Keratinocyte (primary cell): ENCODE measurements at regions not wholly inside any gene's neighbourhood (a gene's known extent, or its start where the extent isn't known, plus 50 kb on each side); places are given as distances from the start of the nearest gene placed in this dataset.

Experiments used
- DNase-seq: peaks from one replicate; pipeline ENCODE4 v3.0.0-alpha.2; 2011; ENCODE audit warnings: low read depth, missing footprints, low spot score
- FAIRE-seq: peaks from 2 replicates; lab custom pipeline; 2011; peaks lifted over from hg19 to GRCh38; lab: Jason Lieb, UNC
- H2AFZ ChIP-seq: 2 replicates; pipeline ENCODE4 v1.6.0; 2012; ENCODE audit warnings: low read length, control low read depth, inconsistent platforms; ENCODE audit not compliant: control insufficient read depth
- H3K27ac ChIP-seq: 2 replicates; pipeline ENCODE4 v1.5.1; 2011; ENCODE audit warnings: low read length; ENCODE audit not compliant: control insufficient read depth, insufficient read depth
- H3K27me3 ChIP-seq: 3 replicates; pipeline ENCODE4 v1.6.0; 2011; ENCODE audit warnings: low read length; ENCODE audit not compliant: control insufficient read depth, insufficient read depth; ENCODE audit errors: extremely low read depth
- H3K36me3 ChIP-seq, 2 experiments: 2 replicates in 1 of 2; 3 replicates in 1 of 2; pipeline ENCODE4 v1.5.1; 2011; ENCODE audit warnings: low read length in 2 of 2, mild to moderate bottlenecking in 1 of 2; ENCODE audit not compliant: control insufficient read depth in 2 of 2, insufficient read depth in 2 of 2; ENCODE audit errors: extremely low read depth in 1 of 2
- H3K4me1 ChIP-seq: 3 replicates; pipeline ENCODE4 v1.5.1; 2011; ENCODE audit warnings: low read length; ENCODE audit not compliant: control insufficient read depth, insufficient read depth; ENCODE audit errors: extremely low read depth
- H3K4me2 ChIP-seq: 3 replicates; pipeline ENCODE4 v1.6.0; 2011; ENCODE audit warnings: low read depth, low read length; ENCODE audit not compliant: control insufficient read depth, insufficient read depth; ENCODE audit errors: extremely low read depth
- H3K4me3 ChIP-seq, 3 experiments: fragments of 200-600 bp in 1 of 3; sonication (generic) in 1 of 3; 2 replicates in 2 of 3; 3 replicates in 1 of 3; pipeline ENCODE4 v1.5.1; 2011 to 2016; ENCODE audit warnings: low read length in 3 of 3, mild to moderate bottlenecking in 3 of 3, control low read depth in 2 of 3, inconsistent platforms in 1 of 3, low read depth in 1 of 3, mixed read lengths in 1 of 3, mixed run types in 1 of 3, moderate library complexity in 1 of 3; ENCODE audit not compliant: control insufficient read depth in 2 of 3, insufficient read depth in 2 of 3; ENCODE audit errors: extremely low read depth in 1 of 3
- H3K79me2 ChIP-seq: 2 replicates; pipeline ENCODE4 v1.6.0; 2012; ENCODE audit warnings: low read length; ENCODE audit not compliant: control insufficient read depth, insufficient read depth
- H3K9ac ChIP-seq: 3 replicates; pipeline ENCODE4 v1.6.0; 2011; ENCODE audit warnings: low read length; ENCODE audit not compliant: control insufficient read depth, insufficient read depth; ENCODE audit errors: extremely low read depth
- H3K9me1 ChIP-seq: 3 replicates; pipeline ENCODE4 v1.6.0; 2011; ENCODE audit warnings: low read length; ENCODE audit not compliant: control insufficient read depth, insufficient read depth; ENCODE audit errors: extremely low read depth
- H3K9me3 ChIP-seq: 2 replicates; pipeline ENCODE4 v1.5.1; 2012; ENCODE audit warnings: low read depth, low read length; ENCODE audit not compliant: control insufficient read depth
- H4K20me1 ChIP-seq: 3 replicates; pipeline ENCODE4 v1.6.0; 2011; ENCODE audit warnings: low read length; ENCODE audit not compliant: control insufficient read depth, insufficient read depth; ENCODE audit errors: extremely low read depth
- EZH2 ChIP-seq: IDR thresholded peaks from one replicate; pipeline ENCODE4 v1.6.1; 2012; ENCODE audit warnings: inconsistent platforms, mild to moderate bottlenecking, low read length, moderate library complexity
- dilution Hi-C: fragments of 300-500 bp; cut with MboI; formaldehyde crosslinking; loops from one replicate; pipeline ENCODE4 v1.7.0; 2020; ENCODE audit warnings: low sequenced_read_pairs; ENCODE audit not compliant: extremely low pct_ligation_motif_present
- TF ChIP-seq, protein P1 (sequence below), 3 experiments: IDR thresholded peaks in 1 of 3; conservative IDR thresholded peaks in 1 of 3; optimal IDR thresholded peaks in 1 of 3; 2 replicates in 2 of 3; 3 replicates in 1 of 3; pipeline versions ENCODE3 to v1.5.1; 2011; ENCODE audit warnings: low read length in 3 of 3, mild to moderate bottlenecking in 3 of 3, moderate library complexity in 2 of 3, control low read depth in 1 of 3, inconsistent platforms in 1 of 3; ENCODE audit not compliant: insufficient read depth in 2 of 3; ENCODE audit errors: extremely low read depth in 1 of 3

DNA sequence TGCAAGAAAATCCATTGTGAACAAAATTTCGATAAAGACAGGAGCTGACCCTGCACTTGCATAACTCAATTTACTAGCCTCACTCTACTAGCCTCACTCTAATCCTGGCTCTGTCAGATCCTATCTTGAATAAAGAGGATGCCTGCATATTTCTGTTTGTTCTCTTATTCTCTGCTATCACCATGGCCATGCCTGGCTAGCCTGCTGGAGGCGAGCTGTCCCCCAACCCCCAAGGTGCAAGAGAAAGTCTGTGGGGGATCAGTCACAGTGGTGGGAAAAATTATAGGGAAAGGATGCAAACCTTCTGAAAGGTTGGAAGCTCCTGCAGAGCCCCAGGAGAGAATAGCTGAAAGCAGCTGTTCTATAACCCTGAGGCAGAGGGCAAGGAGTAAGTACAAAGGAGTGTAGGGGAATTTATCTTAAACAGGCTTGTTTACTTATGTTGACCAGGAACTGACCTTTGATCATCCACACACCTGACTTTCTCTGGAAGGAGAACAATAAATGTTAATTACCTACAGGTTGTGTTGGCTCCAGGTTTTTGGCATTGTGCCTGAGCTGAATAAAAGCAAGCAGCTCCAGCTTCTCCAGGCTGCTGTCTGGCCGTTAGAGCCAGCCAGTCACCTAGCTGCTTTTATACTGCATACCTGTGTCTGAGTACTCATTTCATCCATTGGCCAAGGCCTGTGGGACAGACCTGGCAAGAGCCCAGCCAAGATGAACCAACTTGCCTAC lies 137.7 kb upstream of the RASGRP1 start:
- FAIRE-seq, result peak; percentile 78
- peak overlapping the region; percentile 38 for H3K4me2 ChIP-seq
- TF ChIP-seq, protein P1, sequence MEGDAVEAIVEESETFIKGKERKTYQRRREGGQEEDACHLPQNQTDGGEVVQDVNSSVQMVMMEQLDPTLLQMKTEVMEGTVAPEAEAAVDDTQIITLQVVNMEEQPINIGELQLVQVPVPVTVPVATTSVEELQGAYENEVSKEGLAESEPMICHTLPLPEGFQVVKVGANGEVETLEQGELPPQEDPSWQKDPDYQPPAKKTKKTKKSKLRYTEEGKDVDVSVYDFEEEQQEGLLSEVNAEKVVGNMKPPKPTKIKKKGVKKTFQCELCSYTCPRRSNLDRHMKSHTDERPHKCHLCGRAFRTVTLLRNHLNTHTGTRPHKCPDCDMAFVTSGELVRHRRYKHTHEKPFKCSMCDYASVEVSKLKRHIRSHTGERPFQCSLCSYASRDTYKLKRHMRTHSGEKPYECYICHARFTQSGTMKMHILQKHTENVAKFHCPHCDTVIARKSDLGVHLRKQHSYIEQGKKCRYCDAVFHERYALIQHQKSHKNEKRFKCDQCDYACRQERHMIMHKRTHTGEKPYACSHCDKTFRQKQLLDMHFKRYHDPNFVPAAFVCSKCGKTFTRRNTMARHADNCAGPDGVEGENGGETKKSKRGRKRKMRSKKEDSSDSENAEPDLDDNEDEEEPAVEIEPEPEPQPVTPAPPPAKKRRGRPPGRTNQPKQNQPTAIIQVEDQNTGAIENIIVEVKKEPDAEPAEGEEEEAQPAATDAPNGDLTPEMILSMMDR (optimal IDR thresholded peaks at IDR 0.05 in 1 of 3, IDR thresholded peaks at IDR 0.05 in 1 of 3, conservative IDR thresholded peaks at IDR 0.05 in 1 of 3; ENCODE audit: extremely low read depth in 1 of 3, insufficient read depth in 2 of 3, low read length in 3 of 3), result no peak
- no peak for TF ChIP-seq EZH2
- no peak for DNase-seq
- H3K9ac ChIP-seq, result no peak overlapping the region
- H4K20me1 ChIP-seq, result no peaks in the 10 kb centered on the region
- H3K27ac ChIP-seq, result no peak overlapping the region
- peak overlapping the region; percentile 75 for H2AFZ ChIP-seq
- no peaks in the 10 kb centered on the region for H3K36me3 ChIP-seq
- no peaks in the 10 kb centered on the region for H3K79me2 ChIP-seq
- H3K9me1 ChIP-seq, result no peaks in the 10 kb centered on the region
- dilution Hi-C loops, result no loop called here
- H3K9me3 ChIP-seq, result no peaks in the 10 kb centered on the region
- H3K27me3 ChIP-seq, result no peaks in the 10 kb centered on the region
- peaks cover 6% of the 10 kb centered on the region for H3K4me1 ChIP-seq
- no peak overlapping the region for H3K4me3 ChIP-seq

DNA sequence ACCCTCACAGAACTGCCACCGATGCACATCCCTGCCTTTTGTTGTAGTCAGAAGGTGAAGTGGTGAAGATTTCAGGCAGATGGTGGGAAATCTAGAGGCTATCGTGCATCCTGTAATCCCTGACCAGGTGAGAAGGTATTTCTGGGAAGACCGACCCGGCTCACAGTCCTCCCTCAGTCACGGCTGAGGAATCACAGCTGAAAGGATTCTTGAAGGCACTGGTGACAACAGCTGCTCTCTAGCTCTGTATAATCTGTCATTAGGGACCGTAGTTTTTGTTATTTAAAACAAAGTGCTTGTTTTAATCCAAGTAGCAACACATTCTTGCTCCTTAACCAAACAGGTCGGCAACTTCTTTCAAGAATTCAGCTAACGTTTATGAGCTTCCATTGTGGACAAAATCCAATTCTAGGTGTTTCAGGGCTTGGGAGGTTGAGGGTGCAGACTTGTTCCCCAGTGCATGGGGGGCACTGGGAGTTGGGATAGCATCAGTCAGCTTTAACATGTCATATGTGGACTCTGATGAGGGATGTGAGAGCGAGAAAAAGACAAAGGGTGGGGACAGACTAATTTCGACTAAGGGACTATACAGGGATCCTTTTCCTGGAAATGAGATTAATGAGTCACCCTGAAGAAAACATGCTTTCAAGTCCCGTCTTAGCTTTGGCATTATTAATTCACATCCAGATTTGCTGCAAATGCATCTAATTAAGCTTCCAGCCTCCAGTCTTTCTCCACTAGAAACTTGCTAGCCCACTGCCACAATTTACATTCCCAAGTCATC lies 141.0 kb upstream of the RASGRP1 start:
- Histone ChIP-seq H3K27ac (no peak overlapping the region), H3K36me3 (no peaks in the 10 kb centered on the region), H4K20me1 (no peaks in the 10 kb centered on the region), H2AFZ (no peak overlapping the region), H3K9ac (no peak overlapping the region), H3K4me1 (peaks cover 6% of the 10 kb centered on the region), H3K4me3 (no peak overlapping the region), H3K27me3 (no peaks in the 10 kb centered on the region), H3K9me3 (no peaks in the 10 kb centered on the region), H3K9me1 (no peaks in the 10 kb centered on the region), H3K4me2 (no peak overlapping the region), H3K79me2 (no peaks in the 10 kb centered on the region)
- dilution Hi-C loops, result no loop called here
- no peak for DNase-seq
- peak; percentile 55 for FAIRE-seq
- TF ChIP-seq, protein P1 (optimal IDR thresholded peaks at IDR 0.05 in 1 of 3, IDR thresholded peaks at IDR 0.05 in 1 of 3, conservative IDR thresholded peaks at IDR 0.05 in 1 of 3; ENCODE audit: extremely low read depth in 1 of 3, insufficient read depth in 2 of 3, low read length in 3 of 3), result no peak
- TF ChIP-seq EZH2, result no peak
